IMR-90 (cell line): ENCODE measurements at regions not wholly inside any gene's neighbourhood (a gene's known extent, or its start where the extent isn't known, plus 50 kb on each side); places are given as distances from the start of the nearest gene placed in this dataset.
"Not testable (repeated sequence)": the region's sequence is repeated elsewhere in the genome, so short reads cannot be mapped to it uniquely, and the experiment has no call there.

Experiments
- ATAC-seq: fragments of 200-7000 bp; cut with Tn5 transposase; 2 replicates; pipeline ENCODE4 v1.9.1; 2020; ENCODE audit warnings: low read depth, mild to moderate bottlenecking, moderate library complexity
- BruUV-seq: library from RNA; stranded (reverse); fragments of 400-500 nt; replicated peaks from 2 replicates; lab custom pipeline; 2021; lab: Mats Ljungman, UMichigan
- CTCF ChIA-PET: fragments of 300-600 bp; formaldehyde crosslinking; extraction: SDS; loops from one replicate; lab custom pipeline; 2021; ENCODE audit warnings: antibody characterized with exemption; lab: Yijun Ruan, JAX
- POLR2A ChIA-PET: fragments of 300-600 bp; sonication (Branson Sonifier 250); formaldehyde crosslinking; loops from one replicate; lab custom pipeline; 2022; ENCODE audit warnings: antibody characterized with exemption; ENCODE audit not compliant: unreplicated experiment; lab: Charles Lee
- DNase-seq: peaks from one replicate; pipeline ENCODE4 v3.0.0; 2013
- H2AFZ ChIP-seq: replicated peaks from 2 replicates; pipeline ENCODE3; 2013; ENCODE audit warnings: low read length, mild to moderate bottlenecking; ENCODE audit not compliant: poor library complexity
- H2AK5ac ChIP-seq: 2 replicates; pipeline ENCODE4 v1.6.1; 2013; ENCODE audit warnings: low read depth, low read length, inconsistent platforms
- H2AK9ac ChIP-seq: replicated peaks from 2 replicates; pipeline ENCODE3; 2013; ENCODE audit warnings: mild to moderate bottlenecking, low read depth, low read length, moderate library complexity; ENCODE audit not compliant: poor library complexity
- H2BK120ac ChIP-seq: 2 replicates; pipeline ENCODE4 v1.6.1; 2013; ENCODE audit warnings: low read depth, low read length, inconsistent platforms
- H2BK15ac ChIP-seq: 3 replicates; pipeline ENCODE4 v1.6.1; 2013; ENCODE audit warnings: low read depth, low read length, inconsistent platforms
- H2BK20ac ChIP-seq: 2 replicates; pipeline ENCODE4 v1.6.1; 2013; ENCODE audit warnings: low read depth, mild to moderate bottlenecking, inconsistent platforms, low read length, moderate library complexity
- H2BK5ac ChIP-seq: 2 replicates; pipeline ENCODE4 v1.6.1; 2013; ENCODE audit warnings: mild to moderate bottlenecking, low read depth, low read length, inconsistent platforms; ENCODE audit not compliant: poor library complexity, severe bottlenecking
- H3K14ac ChIP-seq: replicated peaks from 2 replicates; pipeline ENCODE4 v1.6.1; 2013; ENCODE audit warnings: low read depth, low read length, inconsistent platforms
- H3K18ac ChIP-seq: 2 replicates; pipeline ENCODE4 v1.6.1; 2013; ENCODE audit warnings: low read depth, low read length, control low read depth
- H3K23ac ChIP-seq: 2 replicates; pipeline ENCODE4 v1.6.1; 2013; ENCODE audit warnings: low read depth, low read length, inconsistent platforms
- H3K27ac ChIP-seq: 2 replicates; pipeline ENCODE4 v1.5.1; 2013; ENCODE audit warnings: mild to moderate bottlenecking, control low read depth, low read length; ENCODE audit not compliant: insufficient read depth
- H3K27me3 ChIP-seq: 2 replicates; pipeline ENCODE4 v1.6.1; 2013; ENCODE audit warnings: low read length; ENCODE audit not compliant: control insufficient read depth, insufficient read depth
- H3K36me3 ChIP-seq: 2 replicates; pipeline ENCODE4 v1.6.1; 2013; ENCODE audit warnings: low read length, mixed read lengths; ENCODE audit not compliant: control insufficient read depth, insufficient read depth
- H3K4ac ChIP-seq: 2 replicates; pipeline ENCODE4 v1.6.1; 2013; ENCODE audit warnings: low read depth, low read length, inconsistent platforms
- H3K4me1 ChIP-seq: 2 replicates; pipeline ENCODE4 v1.6.1; 2013; ENCODE audit warnings: low read length, mixed read lengths; ENCODE audit not compliant: control insufficient read depth, insufficient read depth
- H3K4me2 ChIP-seq: 2 replicates; pipeline ENCODE4 v1.6.1; 2013; ENCODE audit warnings: low read depth, mild to moderate bottlenecking, control low read depth, low read length, moderate library complexity
- H3K4me3 ChIP-seq: 2 replicates; pipeline ENCODE4 v1.5.1; 2013; ENCODE audit warnings: low read depth, mild to moderate bottlenecking, control low read depth, low read length, moderate library complexity; ENCODE audit not compliant: insufficient read depth
- H3K56ac ChIP-seq: 2 replicates; pipeline ENCODE4 v1.6.1; 2013; ENCODE audit warnings: low read length, inconsistent platforms; ENCODE audit not compliant: insufficient read depth; ENCODE audit errors: extremely low read depth
- H3K79me1 ChIP-seq, 2 experiments: 2 replicates each; pipeline ENCODE4 v1.6.1; 2013; ENCODE audit warnings: low read length in 2 of 2, inconsistent platforms in 1 of 2, low read depth in 1 of 2
- H3K9ac ChIP-seq: 2 replicates; pipeline ENCODE4 v1.6.1; 2013; ENCODE audit warnings: low read depth, low read length, control low read depth
- H3K9me1 ChIP-seq: 2 replicates; pipeline ENCODE4 v1.6.1; 2013; ENCODE audit warnings: low read length, inconsistent platforms; ENCODE audit not compliant: insufficient read depth
- H3K9me3 ChIP-seq: 2 replicates; pipeline ENCODE4 v1.6.1; 2013; ENCODE audit warnings: low read length; ENCODE audit not compliant: control insufficient read depth, insufficient read depth
- H4K20me1 ChIP-seq: 2 replicates; pipeline ENCODE4 v1.6.1; 2013; ENCODE audit warnings: low read length, inconsistent platforms; ENCODE audit not compliant: insufficient read depth
- H4K5ac ChIP-seq: 2 replicates; pipeline ENCODE4 v1.6.1; 2013; ENCODE audit warnings: mild to moderate bottlenecking, low read depth, low read length, control low read depth
- H4K8ac ChIP-seq, 2 experiments: 2 replicates each; pipeline ENCODE4 v1.6.1; 2013; ENCODE audit warnings: low read depth in 2 of 2, low read length in 2 of 2, control low read depth in 1 of 2, inconsistent platforms in 1 of 2
- H4K91ac ChIP-seq: 2 replicates; pipeline ENCODE4 v1.6.1; 2013; ENCODE audit warnings: low read depth, low read length, inconsistent platforms; ENCODE audit not compliant: insufficient read depth
- dilution Hi-C: fragments of 300-500 bp; cut with HindIII; formaldehyde crosslinking; loops from one replicate; pipeline ENCODE4 v1.14.3; 2018; ENCODE audit warnings: low sequenced_read_pairs; ENCODE audit not compliant: unreplicated experiment
- in situ Hi-C: fragments of 300-500 bp; cut with MboI; formaldehyde crosslinking; loops from 3 replicates; pipeline ENCODE4 v1.14.3; 2019; ENCODE audit warnings: low sequenced_read_pairs, inconsistent platforms, mixed read lengths
- intact Hi-C: fragments of 100-400 bp; cut with micrococcal nuclease; formaldehyde crosslinking; loops from 2 replicates; pipeline ENCODE4 v1.10.0; 2022

- H4K91ac ChIP-seq, H4K5ac ChIP-seq, H3K4ac ChIP-seq, CTCF ChIA-PET, H2BK5ac ChIP-seq, H4K20me1 ChIP-seq, dilution Hi-C loops, H3K14ac ChIP-seq, H3K56ac ChIP-seq, H3K27ac ChIP-seq, H3K4me2 ChIP-seq, H3K4me1 ChIP-seq, H2AK5ac ChIP-seq, DNase-seq, H2BK15ac ChIP-seq, H2AK9ac ChIP-seq, H3K4me3 ChIP-seq, ATAC-seq, H3K23ac ChIP-seq, H3K9ac ChIP-seq, intact Hi-C loops, POLR2A ChIA-PET, H3K27me3 ChIP-seq, H3K9me1 ChIP-seq, H2BK120ac ChIP-seq, H2AFZ ChIP-seq, H3K79me1 ChIP-seq, H3K36me3 ChIP-seq, BruUV-seq, H4K8ac ChIP-seq, H3K9me3 ChIP-seq, H3K18ac ChIP-seq, H2BK20ac ChIP-seq: not testable (repeated sequence)
- in situ Hi-C loops, result loop anchor here (25.0 kb wide), 1 partner anchor 362 kb away; no protein-coding TSS in a partner anchor
Observed at GRCh38 chr12:114150584-114150983, 184.5 kb upstream of the RBM19 start.
